BJ (cell line): ENCODE measurements at regions not wholly inside any gene's neighbourhood (a gene's known extent, or its start where the extent isn't known, plus 50 kb on each side); places are given as distances from the start of the nearest gene placed in this dataset.

Experiments
- CTCF ChIA-PET: fragments of 350-600 bp; formaldehyde crosslinking; extraction: SDS; loops from one replicate; lab custom pipeline; 2021; ENCODE audit warnings: antibody characterized with exemption, inconsistent platforms; lab: Yijun Ruan, JAX
- POLR2A ChIA-PET: fragments of 300-600 bp; sonication (Branson Sonifier 250); formaldehyde crosslinking; extraction: SDS; loops from one replicate; lab custom pipeline; 2021; ENCODE audit warnings: antibody characterized with exemption; lab: Charles Lee
- DNase-seq: peaks from one replicate; pipeline ENCODE4 v3.0.0-alpha.2; 2011; ENCODE audit warnings: low read depth
- H3K27me3 ChIP-seq: 2 replicates; pipeline ENCODE4 v1.6.0; 2011; ENCODE audit warnings: low read length; ENCODE audit not compliant: control insufficient read depth, insufficient read depth
- H3K36me3 ChIP-seq: 2 replicates; pipeline ENCODE4 v1.5.1; 2011; ENCODE audit warnings: low read length; ENCODE audit not compliant: control insufficient read depth, insufficient read depth
- H3K4me3 ChIP-seq: 2 replicates; pipeline ENCODE4 v1.5.1; 2011; ENCODE audit warnings: low read depth, mild to moderate bottlenecking, control low read depth, low read length
- CTCF ChIP-seq: IDR thresholded peaks from 2 replicates; pipeline ENCODE4 v1.5.1; 2011; ENCODE audit warnings: low read depth, mild to moderate bottlenecking, control low read depth, inconsistent platforms, low read length, moderate library complexity; ENCODE audit not compliant: insufficient read depth

- H3K36me3 ChIP-seq = no peaks in the 10 kb centered on the region
- CTCF ChIA-PET = no interaction called here
- POLR2A ChIA-PET = no interaction called here
- DNase-seq = no peak
- no peak overlapping the region for H3K4me3 ChIP-seq
- TF ChIP-seq CTCF = no peak
- no peaks in the 10 kb centered on the region for H3K27me3 ChIP-seq
These were observed 280.2 kb downstream of the TMEM121 start for GRCh38 chr14:105806568-105806967.

- CTCF ChIA-PET = no interaction called here
These were observed 291.8 kb downstream of the TMEM121 start for GRCh38 chr14:105817971-105818711.

GRCh38 chr14:105818712-105819005 lies 292.3 kb downstream of the TMEM121 start:
- DNase-seq = no peak
- CTCF ChIA-PET = no interaction called here
- POLR2A ChIA-PET = no interaction called here
- Histone ChIP-seq H3K27me3 (no peaks in the 10 kb centered on the region), H3K4me3 (no peak overlapping the region), H3K36me3 (no peaks in the 10 kb centered on the region)
- no peak for TF ChIP-seq CTCF

More at GRCh38 chr14:105817971-105818711, 291.8 kb downstream of the TMEM121 start:
- H3K27me3 ChIP-seq = no peaks in the 10 kb centered on the region
- no peaks in the 10 kb centered on the region for H3K36me3 ChIP-seq
- no peak overlapping the region for H3K4me3 ChIP-seq
- no peak for TF ChIP-seq CTCF
- POLR2A ChIA-PET = no interaction called here
- no peak for DNase-seq

GRCh38 chr14:105830171-105830570 lies 303.8 kb downstream of the TMEM121 start:
- ChIA-PET CTCF (no interaction called here), POLR2A (no interaction called here)
- no peak overlapping the region for H3K4me3 ChIP-seq
- H3K27me3 ChIP-seq = no peaks in the 10 kb centered on the region
- TF ChIP-seq CTCF = no peak
- no peak for DNase-seq
- no peaks in the 10 kb centered on the region for H3K36me3 ChIP-seq

GRCh38 chr14:105836160-105836559 lies 309.8 kb downstream of the TMEM121 start:
- CTCF ChIA-PET = no interaction called here
- H3K36me3 ChIP-seq = no peaks in the 10 kb centered on the region
- POLR2A ChIA-PET = no interaction called here

More at GRCh38 chr14:105836160-105836559, 309.8 kb downstream of the TMEM121 start:
- TF ChIP-seq CTCF = no peak
- no peaks in the 10 kb centered on the region for H3K27me3 ChIP-seq
- no peak for DNase-seq
- H3K4me3 ChIP-seq = no peak overlapping the region
